HEK293 (cell line): ENCODE measurements at regions not wholly inside any gene's neighbourhood (a gene's known extent, or its start where the extent isn't known, plus 50 kb on each side); places are given as distances from the start of the nearest gene placed in this dataset.

Experiments
- CTCF ChIA-PET: fragments of 350-600 bp; formaldehyde crosslinking; extraction: SDS; loops from one replicate; lab custom pipeline; 2021; ENCODE audit warnings: antibody characterized with exemption; lab: Yijun Ruan, JAX
- POLR2A ChIA-PET: fragments of 300-600 bp; formaldehyde crosslinking; extraction: SDS; loops from one replicate; lab custom pipeline; 2020; ENCODE audit warnings: antibody characterized with exemption, inconsistent platforms; lab: Yijun Ruan, JAX
- H3K27ac ChIP-seq: fragments of 200-500 bp; sonication (Bioruptor generic); 2 replicates; pipeline ENCODE4 v1.5.1; 2014; ENCODE audit warnings: low read depth, low read length, control low read depth, inconsistent platforms; ENCODE audit errors: extremely low read depth
- H3K36me3 ChIP-seq, 2 experiments: fragments of 200-500 bp in 1 of 2; sonication (Bioruptor generic) in 1 of 2; 1 replicate in 1 of 2; 2 replicates in 1 of 2; pipeline ENCODE4 v1.5.1; 2014 to 2017; ENCODE audit warnings: inconsistent platforms in 2 of 2, low read length in 2 of 2; ENCODE audit not compliant: control insufficient read depth in 2 of 2, insufficient read depth in 1 of 2
- H3K4me1 ChIP-seq: fragments of 200-500 bp; sonication (Bioruptor generic); 2 replicates; pipeline ENCODE4 v1.5.1; 2014; ENCODE audit warnings: mild to moderate bottlenecking, low read length, inconsistent platforms; ENCODE audit not compliant: control insufficient read depth, insufficient read depth
- H3K4me3 ChIP-seq: 2 replicates; pipeline ENCODE4 v1.5.1; 2011; ENCODE audit warnings: low read depth, mild to moderate bottlenecking, control low read depth, low read length, moderate library complexity
- H3K9me3 ChIP-seq: fragments of 200-500 bp; sonication (Bioruptor generic); 2 replicates; pipeline ENCODE4 v1.5.1; 2014; ENCODE audit warnings: low read depth, low read length, inconsistent platforms; ENCODE audit not compliant: control insufficient read depth, insufficient read depth
- HOXC10 ChIP-seq: sonication (generic); formaldehyde crosslinking; IDR thresholded peaks from 2 replicates; pipeline ENCODE4 v1.8.1; 2023; ENCODE audit warnings: mild to moderate bottlenecking, missing genetic modification reagents
- TRIM28 ChIP-seq: IDR thresholded peaks from 2 replicates; pipeline ENCODE4 v1.6.1; 2011; ENCODE audit warnings: low read length, control low read depth, borderline replicate concordance
- ZBTB6 ChIP-seq: fragments of 450-650 bp; formaldehyde crosslinking; IDR thresholded peaks from 2 replicates; pipeline ENCODE4 v1.5.1; 2017; ENCODE audit warnings: missing biosample characterization, missing genetic modification characterization
- ZNF10 ChIP-seq: fragments of 450-650 bp; formaldehyde crosslinking; IDR thresholded peaks from 2 replicates; pipeline ENCODE4 v1.5.1; 2017; ENCODE audit warnings: missing biosample characterization, missing genetic modification characterization
- ZNF146 ChIP-seq: fragments of 450-650 bp; formaldehyde crosslinking; IDR thresholded peaks from 2 replicates; pipeline ENCODE4 v1.5.1; 2016; ENCODE audit warnings: missing biosample characterization, missing genetic modification characterization
- ZNF18 ChIP-seq: fragments of 450-650 bp; formaldehyde crosslinking; IDR thresholded peaks from 2 replicates; pipeline ENCODE4 v1.5.1; 2016; ENCODE audit warnings: missing biosample characterization, missing genetic modification characterization
- ZNF211 ChIP-seq: fragments of 450-650 bp; formaldehyde crosslinking; IDR thresholded peaks from 2 replicates; pipeline ENCODE4 v1.5.1; 2016; ENCODE audit warnings: low read depth, missing biosample characterization, missing genetic modification characterization
- ZNF394 ChIP-seq: fragments of 450-650 bp; formaldehyde crosslinking; IDR thresholded peaks from 2 replicates; pipeline ENCODE4 v1.5.1; 2016; ENCODE audit warnings: missing biosample characterization, missing genetic modification characterization, mild to moderate bottlenecking, moderate library complexity, borderline replicate concordance
- ZNF510 ChIP-seq: fragments of 450-650 bp; formaldehyde crosslinking; IDR thresholded peaks from 2 replicates; pipeline ENCODE4 v1.5.1; 2018; ENCODE audit warnings: mild to moderate bottlenecking, missing genetic modification characterization, missing biosample characterization; ENCODE audit not compliant: insufficient replicate concordance
- ZNF521 ChIP-seq: fragments of 450-650 bp; formaldehyde crosslinking; IDR thresholded peaks from 2 replicates; pipeline ENCODE4 v1.5.1; 2017; ENCODE audit warnings: missing biosample characterization, mild to moderate bottlenecking, missing genetic modification characterization
- ZNF623 ChIP-seq: fragments of 450-650 bp; formaldehyde crosslinking; IDR thresholded peaks from 2 replicates; pipeline ENCODE4 v1.5.1; 2016; ENCODE audit warnings: missing biosample characterization, missing genetic modification characterization
- ZNF777 ChIP-seq: fragments of 450-650 bp; formaldehyde crosslinking; IDR thresholded peaks from 2 replicates; pipeline ENCODE4 v1.5.1; 2017; ENCODE audit warnings: missing biosample characterization, missing genetic modification characterization, borderline replicate concordance
- ZNF792 ChIP-seq: fragments of 450-650 bp; formaldehyde crosslinking; IDR thresholded peaks from 2 replicates; pipeline ENCODE4 v1.5.1; 2016; ENCODE audit warnings: missing biosample characterization, missing genetic modification characterization
- ZNF843 ChIP-seq: fragments of 450-650 bp; formaldehyde crosslinking; IDR thresholded peaks from 2 replicates; pipeline ENCODE4 v1.5.1; 2016; ENCODE audit warnings: missing biosample characterization, missing genetic modification characterization
- TF ChIP-seq, protein P1 (sequence below): fragments of 450-650 bp; formaldehyde crosslinking; IDR thresholded peaks from 2 replicates; pipeline ENCODE4 v1.5.1; 2016; ENCODE audit warnings: missing biosample characterization, missing genetic modification characterization
- TF ChIP-seq, protein P2 (sequence below): fragments of 450-650 bp; formaldehyde crosslinking; IDR thresholded peaks from 2 replicates; pipeline ENCODE4 v1.5.1; 2016; ENCODE audit warnings: missing biosample characterization, missing genetic modification characterization
- TF ChIP-seq, protein P3 (sequence below): fragments of 450-650 bp; formaldehyde crosslinking; IDR thresholded peaks from 2 replicates; pipeline ENCODE4 v1.5.1; 2016; ENCODE audit warnings: missing biosample characterization, missing genetic modification characterization

DNA sequence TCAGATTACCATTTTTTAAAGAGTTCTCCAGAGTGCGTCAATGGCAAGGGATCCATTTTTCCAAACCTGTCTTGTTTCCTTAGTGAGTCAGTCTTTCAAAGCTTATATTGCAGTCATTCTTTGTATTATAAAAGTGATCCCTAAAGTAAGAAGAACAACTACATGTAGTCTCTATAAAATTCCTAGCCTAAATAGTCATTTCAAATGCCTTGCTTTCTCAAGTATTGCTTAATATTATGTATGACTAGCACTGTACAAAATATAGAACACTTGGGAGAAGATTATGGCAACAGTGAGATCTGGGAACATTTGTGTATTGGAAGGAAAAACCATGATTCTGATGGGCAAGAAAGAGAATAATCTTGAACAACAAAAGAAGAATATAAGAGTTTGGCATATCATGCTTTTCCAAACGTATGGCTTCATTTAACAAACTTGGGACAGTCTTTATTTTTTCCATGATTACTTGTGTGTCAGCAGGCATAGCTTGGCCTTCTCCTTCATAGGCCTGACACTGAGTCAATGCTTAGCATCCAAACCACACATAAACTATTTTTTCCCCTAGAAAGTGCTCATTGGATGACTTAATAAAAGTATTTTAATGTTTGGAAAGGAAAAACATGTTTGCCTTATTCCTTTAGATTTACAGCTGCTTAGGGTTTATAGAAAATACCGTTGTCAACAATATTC is 547.4 kb downstream of the LTN1 start:
- CTCF ChIA-PET: no interaction called here
- Histone ChIP-seq H3K4me3 (no peak overlapping the region), H3K4me1 (no peaks in the 10 kb centered on the region), H3K9me3 (no peaks in the 10 kb centered on the region), H3K36me3 (no peaks in the 10 kb centered on the region), H3K27ac (no peak overlapping the region)
- TF ChIP-seq, protein P1, sequence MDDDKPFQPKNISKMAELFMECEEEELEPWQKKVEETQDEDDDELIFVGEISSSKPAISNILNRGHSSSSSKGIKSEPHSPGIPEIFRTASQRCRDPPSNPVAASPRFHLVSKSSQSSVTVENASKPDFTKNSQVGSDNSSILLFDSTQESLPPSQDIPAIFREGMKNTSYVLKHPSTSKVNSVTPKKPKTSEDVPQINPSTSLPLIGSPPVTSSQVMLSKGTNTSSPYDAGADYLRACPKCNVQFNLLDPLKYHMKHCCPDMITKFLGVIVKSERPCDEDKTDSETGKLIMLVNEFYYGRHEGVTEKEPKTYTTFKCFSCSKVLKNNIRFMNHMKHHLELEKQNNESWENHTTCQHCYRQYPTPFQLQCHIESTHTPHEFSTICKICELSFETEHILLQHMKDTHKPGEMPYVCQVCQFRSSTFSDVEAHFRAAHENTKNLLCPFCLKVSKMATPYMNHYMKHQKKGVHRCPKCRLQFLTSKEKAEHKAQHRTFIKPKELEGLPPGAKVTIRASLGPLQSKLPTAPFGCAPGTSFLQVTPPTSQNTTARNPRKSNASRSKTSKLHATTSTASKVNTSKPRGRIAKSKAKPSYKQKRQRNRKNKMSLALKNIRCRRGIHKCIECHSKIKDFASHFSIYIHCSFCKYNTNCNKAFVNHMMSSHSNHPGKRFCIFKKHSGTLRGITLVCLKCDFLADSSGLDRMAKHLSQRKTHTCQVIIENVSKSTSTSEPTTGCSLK (tag by site-specific recombination): no peak
- TF ChIP-seq ZNF521 (tag by site-specific recombination) (no peak), ZNF777 (tag by site-specific recombination) (no peak), ZNF843 (tag by site-specific recombination) (no peak), TRIM28 (no peak), ZNF146 (tag by site-specific recombination) (no peak), ZNF623 (tag by site-specific recombination) (no peak), ZNF510 (tag by site-specific recombination) (no peak), ZNF394 (tag by site-specific recombination) (no peak), ZBTB6 (no peak), ZNF211 (tag by site-specific recombination) (no peak), ZNF18 (tag by site-specific recombination) (no peak), HOXC10 (CRISPR knock-in tag) (no peak), ZNF792 (no peak)
- TF ChIP-seq, protein P2, sequence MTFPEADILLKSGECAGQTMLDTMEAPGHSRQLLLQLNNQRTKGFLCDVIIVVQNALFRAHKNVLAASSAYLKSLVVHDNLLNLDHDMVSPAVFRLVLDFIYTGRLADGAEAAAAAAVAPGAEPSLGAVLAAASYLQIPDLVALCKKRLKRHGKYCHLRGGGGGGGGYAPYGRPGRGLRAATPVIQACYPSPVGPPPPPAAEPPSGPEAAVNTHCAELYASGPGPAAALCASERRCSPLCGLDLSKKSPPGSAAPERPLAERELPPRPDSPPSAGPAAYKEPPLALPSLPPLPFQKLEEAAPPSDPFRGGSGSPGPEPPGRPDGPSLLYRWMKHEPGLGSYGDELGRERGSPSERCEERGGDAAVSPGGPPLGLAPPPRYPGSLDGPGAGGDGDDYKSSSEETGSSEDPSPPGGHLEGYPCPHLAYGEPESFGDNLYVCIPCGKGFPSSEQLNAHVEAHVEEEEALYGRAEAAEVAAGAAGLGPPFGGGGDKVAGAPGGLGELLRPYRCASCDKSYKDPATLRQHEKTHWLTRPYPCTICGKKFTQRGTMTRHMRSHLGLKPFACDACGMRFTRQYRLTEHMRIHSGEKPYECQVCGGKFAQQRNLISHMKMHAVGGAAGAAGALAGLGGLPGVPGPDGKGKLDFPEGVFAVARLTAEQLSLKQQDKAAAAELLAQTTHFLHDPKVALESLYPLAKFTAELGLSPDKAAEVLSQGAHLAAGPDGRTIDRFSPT (tag by site-specific recombination): no peak
- TF ChIP-seq, protein P3, sequence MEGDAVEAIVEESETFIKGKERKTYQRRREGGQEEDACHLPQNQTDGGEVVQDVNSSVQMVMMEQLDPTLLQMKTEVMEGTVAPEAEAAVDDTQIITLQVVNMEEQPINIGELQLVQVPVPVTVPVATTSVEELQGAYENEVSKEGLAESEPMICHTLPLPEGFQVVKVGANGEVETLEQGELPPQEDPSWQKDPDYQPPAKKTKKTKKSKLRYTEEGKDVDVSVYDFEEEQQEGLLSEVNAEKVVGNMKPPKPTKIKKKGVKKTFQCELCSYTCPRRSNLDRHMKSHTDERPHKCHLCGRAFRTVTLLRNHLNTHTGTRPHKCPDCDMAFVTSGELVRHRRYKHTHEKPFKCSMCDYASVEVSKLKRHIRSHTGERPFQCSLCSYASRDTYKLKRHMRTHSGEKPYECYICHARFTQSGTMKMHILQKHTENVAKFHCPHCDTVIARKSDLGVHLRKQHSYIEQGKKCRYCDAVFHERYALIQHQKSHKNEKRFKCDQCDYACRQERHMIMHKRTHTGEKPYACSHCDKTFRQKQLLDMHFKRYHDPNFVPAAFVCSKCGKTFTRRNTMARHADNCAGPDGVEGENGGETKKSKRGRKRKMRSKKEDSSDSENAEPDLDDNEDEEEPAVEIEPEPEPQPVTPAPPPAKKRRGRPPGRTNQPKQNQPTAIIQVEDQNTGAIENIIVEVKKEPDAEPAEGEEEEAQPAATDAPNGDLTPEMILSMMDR: no peak
- POLR2A ChIA-PET: no interaction called here

DNA sequence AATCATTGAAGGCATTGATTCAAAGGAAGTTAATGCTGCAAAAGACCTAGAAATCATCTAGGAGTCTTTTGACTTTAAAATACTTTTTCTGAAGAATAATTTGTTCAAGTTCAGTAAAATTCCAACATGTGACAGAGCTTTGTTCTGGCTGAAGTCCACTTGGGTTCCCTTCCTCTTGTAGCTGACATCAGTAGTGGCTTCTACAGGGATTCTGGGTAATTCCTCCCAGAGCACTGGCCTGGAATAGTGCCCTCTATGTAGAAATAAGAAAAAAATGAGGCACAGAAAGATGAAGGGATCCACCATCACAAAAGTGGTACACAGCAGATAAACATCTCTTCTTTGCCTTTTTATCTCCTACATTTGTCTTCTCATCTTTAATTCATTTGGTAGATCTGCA is 548.1 kb downstream of the LTN1 start:
- Histone ChIP-seq H3K4me1 (no peaks in the 10 kb centered on the region), H3K27ac (no peak overlapping the region), H3K9me3 (no peaks in the 10 kb centered on the region), H3K4me3 (no peak overlapping the region), H3K36me3 (no peaks in the 10 kb centered on the region)
- CTCF ChIA-PET: interaction anchor here (0.7 kb wide), 1 partner anchor 436 kb away, joined by 3 read pairs; no protein-coding TSS in a partner anchor
- POLR2A ChIA-PET: no interaction called here
- TF ChIP-seq ZNF623 (tag by site-specific recombination) (no peak), ZNF10 (tag by site-specific recombination) (no peak)
